ENCODE measurements at regions not wholly inside any gene's neighbourhood (a gene's known extent, or its start where the extent isn't known, plus 50 kb on each side); places are given as distances from the start of the nearest gene placed in this dataset.

DNA sequence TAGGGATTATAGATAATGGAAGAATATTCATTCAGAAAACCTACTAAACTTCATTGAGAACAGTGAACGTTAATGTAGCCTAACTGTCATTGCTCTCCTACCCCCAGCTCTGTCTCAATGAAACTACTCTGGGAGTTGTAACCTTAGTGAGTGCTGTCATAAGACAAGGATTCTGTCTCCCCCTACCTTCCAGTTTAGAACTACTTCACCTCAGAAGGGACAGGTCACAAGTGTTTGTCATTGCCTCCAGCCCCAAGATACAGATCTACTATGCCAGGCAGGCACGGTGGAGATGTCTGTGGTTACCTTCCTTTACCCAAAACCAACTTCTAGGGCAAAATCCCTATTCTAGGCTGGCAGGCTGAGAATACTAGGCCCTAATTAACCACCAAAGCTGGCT, 833.1 kb upstream of the SEL1L start:
- no peak for DNase-seq
- no peaks in the 10 kb centered on the region for H3K36me3 ChIP-seq (replicated peaks in 1 of 2)

DNA sequence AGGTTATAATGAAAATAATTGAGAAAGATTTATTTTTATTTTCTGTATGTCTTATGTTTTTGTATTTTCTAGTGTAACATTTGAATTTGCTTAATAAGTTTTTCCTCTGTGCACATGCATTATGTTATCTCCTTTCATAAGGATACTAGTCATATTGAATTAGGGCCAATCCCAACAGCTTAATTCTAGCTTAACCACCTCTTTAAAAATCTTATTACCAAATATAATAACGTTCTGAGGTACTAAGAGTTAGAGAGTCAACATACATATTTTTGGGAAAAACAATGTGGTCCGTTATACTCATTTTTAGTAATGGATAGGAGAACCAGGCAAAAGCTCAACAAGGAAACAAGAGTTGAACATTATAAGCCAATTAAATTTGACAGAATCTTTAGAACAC, 845.6 kb upstream of the SEL1L start:
- Histone ChIP-seq H3K27ac (no peak overlapping the region), H3K27me3 (no peaks in the 10 kb centered on the region), H3K9me3 (replicated peaks in 1 of 3) (peaks cover 0 to 12% (median 0%) of the 10 kb centered on the region in 3 donors), H3K4me3 (no peak overlapping the region), H3K36me3 (replicated peaks in 1 of 2) (no peaks in the 10 kb centered on the region), H3K4me1 (replicated peaks in 1 of 2) (no peaks in the 10 kb centered on the region)
- TF ChIP-seq POLR2A (IDR thresholded peaks at IDR 0.05), result no peak
- TF ChIP-seq, protein P1, sequence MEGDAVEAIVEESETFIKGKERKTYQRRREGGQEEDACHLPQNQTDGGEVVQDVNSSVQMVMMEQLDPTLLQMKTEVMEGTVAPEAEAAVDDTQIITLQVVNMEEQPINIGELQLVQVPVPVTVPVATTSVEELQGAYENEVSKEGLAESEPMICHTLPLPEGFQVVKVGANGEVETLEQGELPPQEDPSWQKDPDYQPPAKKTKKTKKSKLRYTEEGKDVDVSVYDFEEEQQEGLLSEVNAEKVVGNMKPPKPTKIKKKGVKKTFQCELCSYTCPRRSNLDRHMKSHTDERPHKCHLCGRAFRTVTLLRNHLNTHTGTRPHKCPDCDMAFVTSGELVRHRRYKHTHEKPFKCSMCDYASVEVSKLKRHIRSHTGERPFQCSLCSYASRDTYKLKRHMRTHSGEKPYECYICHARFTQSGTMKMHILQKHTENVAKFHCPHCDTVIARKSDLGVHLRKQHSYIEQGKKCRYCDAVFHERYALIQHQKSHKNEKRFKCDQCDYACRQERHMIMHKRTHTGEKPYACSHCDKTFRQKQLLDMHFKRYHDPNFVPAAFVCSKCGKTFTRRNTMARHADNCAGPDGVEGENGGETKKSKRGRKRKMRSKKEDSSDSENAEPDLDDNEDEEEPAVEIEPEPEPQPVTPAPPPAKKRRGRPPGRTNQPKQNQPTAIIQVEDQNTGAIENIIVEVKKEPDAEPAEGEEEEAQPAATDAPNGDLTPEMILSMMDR (IDR thresholded peaks at IDR 0.05), result no peak
- WGBS, 4 donors, result 71 to 82% (median 75%) methylated on average over 2 of the region's 2 CpGs
- intact Hi-C loops (cut with DNase I), result no loop called here
- DNase-seq, result no peak

More for the DNA sequence above, 833.1 kb upstream of the SEL1L start:
- no peak for TF ChIP-seq POLR2A (IDR thresholded peaks at IDR 0.05)
- TF ChIP-seq, protein P1 (IDR thresholded peaks at IDR 0.05), result no peak
- H3K4me3 ChIP-seq, result no peak overlapping the region
- no peaks in the 10 kb centered on the region for H3K27me3 ChIP-seq
- H3K9me3 ChIP-seq (replicated peaks in 1 of 3), result no peaks in the 10 kb centered on the region
- intact Hi-C loops (cut with DNase I), result no loop called here
- no peaks in the 10 kb centered on the region for H3K4me1 ChIP-seq (replicated peaks in 1 of 2)
- WGBS, 4 donors, result 75 to 94% (median 83%) methylated on average over 1 to 2 of the region's 2 CpGs
- H3K27ac ChIP-seq, result no peak overlapping the region

DNA sequence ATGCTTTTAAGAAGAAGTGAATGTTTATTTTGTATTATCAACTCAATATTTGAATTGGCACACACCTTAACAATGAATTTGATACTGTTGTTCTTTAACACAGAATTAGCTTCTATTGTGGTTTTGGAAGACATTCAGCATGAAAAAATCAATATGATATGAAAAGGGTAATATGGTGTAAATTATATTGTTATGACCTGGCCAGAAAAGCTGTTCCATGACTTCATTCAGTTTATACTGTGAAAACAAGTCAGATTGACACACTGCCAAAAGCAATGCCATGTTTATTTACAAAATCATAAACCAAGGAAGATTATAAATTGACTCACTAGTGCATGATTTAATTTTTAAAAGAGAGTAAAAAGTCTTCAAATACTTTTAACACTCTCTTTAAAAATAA, 851.4 kb upstream of the SEL1L start:
- intact Hi-C loops (cut with DNase I), result no loop called here
- H3K36me3 ChIP-seq (replicated peaks in 1 of 2), result no peaks in the 10 kb centered on the region
- no peak overlapping the region for H3K27ac ChIP-seq
- no peaks in the 10 kb centered on the region for H3K4me1 ChIP-seq (replicated peaks in 1 of 2)
- no peak for TF ChIP-seq POLR2A (IDR thresholded peaks at IDR 0.05)
- TF ChIP-seq, protein P1 (IDR thresholded peaks at IDR 0.05), result no peak
- no peak overlapping the region for H3K4me3 ChIP-seq
- DNase-seq, result no peak
- H3K9me3 ChIP-seq (replicated peaks in 1 of 3), result peaks cover 0 to 7% (median 0%) of the 10 kb centered on the region in 3 donors
- no peaks in the 10 kb centered on the region for H3K27me3 ChIP-seq

DNA sequence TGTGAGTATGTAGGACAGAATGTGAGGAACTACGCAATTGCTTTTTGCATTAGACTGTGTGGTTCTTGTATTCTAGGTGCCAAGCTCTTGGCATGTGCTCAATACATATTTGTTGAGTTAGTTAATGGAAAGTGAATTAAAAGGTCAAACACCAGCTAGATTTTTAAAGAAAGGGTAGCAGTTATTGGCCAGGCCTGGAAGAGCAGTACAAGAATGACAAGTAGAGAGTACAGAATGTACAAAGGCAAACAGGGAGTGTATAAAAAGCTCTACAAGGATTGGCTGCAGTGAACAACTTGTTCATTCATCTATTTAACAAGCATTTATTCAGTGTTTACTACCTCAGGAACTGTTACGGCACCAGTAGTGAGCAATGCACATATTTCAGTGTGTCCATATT, 854.0 kb upstream of the SEL1L start:
- DNase-seq, result no peak
- 85 to 91% (median 89%) methylated on average over 2 of the region's 2 CpGs for WGBS, 4 donors
- Histone ChIP-seq H3K27ac (no peak overlapping the region), H3K36me3 (replicated peaks in 1 of 2) (no peaks in the 10 kb centered on the region), H3K27me3 (no peaks in the 10 kb centered on the region), H3K4me3 (no peak overlapping the region), H3K4me1 (replicated peaks in 1 of 2) (no peaks in the 10 kb centered on the region), H3K9me3 (replicated peaks in 1 of 3) (no peaks in the 10 kb centered on the region)
- TF ChIP-seq POLR2A (IDR thresholded peaks at IDR 0.05), result no peak
- TF ChIP-seq, protein P1 (IDR thresholded peaks at IDR 0.05), result no peak
- intact Hi-C loops (cut with DNase I), result no loop called here
